ENCODE measurements at regions not wholly inside any gene's neighbourhood (a gene's known extent, or its start where the extent isn't known, plus 50 kb on each side); places are given as distances from the start of the nearest gene placed in this dataset.

GRCh38 chr13:73325723-73326558, 267.1 kb downstream of the KLF5 start:
- no peaks in the 10 kb centered on the region for H3K27me3 ChIP-seq (ENCODE audit: control insufficient read depth, insufficient read depth, low read length)
- no peaks in the 10 kb centered on the region for H3K36me3 ChIP-seq (ENCODE audit: control insufficient read depth, insufficient read depth, low read length)
- H3K27ac Mint-ChIP-seq: no peak overlapping the region
- H3K4me1 Mint-ChIP-seq: no peaks in the 10 kb centered on the region
- H3K9me3 Mint-ChIP-seq: peaks cover 0 to 2% (median 0%) of the 10 kb centered on the region in 7 donors
- no peaks in the 10 kb centered on the region for H3K27me3 Mint-ChIP-seq
- no peaks in the 10 kb centered on the region for H3K36me3 Mint-ChIP-seq
- H3K4me3 Mint-ChIP-seq: no peak overlapping the region
- H3K4me3 ChIP-seq (ENCODE audit: low read depth, low read length): no peak overlapping the region
- no peaks in the 10 kb centered on the region for H3K9me3 ChIP-seq (ENCODE audit: control insufficient read depth in 2 of 2, low read length in 2 of 2)
- DNase-seq: no peak
- no peaks in the 10 kb centered on the region for H3K4me1 ChIP-seq (ENCODE audit: control insufficient read depth, insufficient read depth, low read length, poor library complexity, severe bottlenecking)
- H3K27ac ChIP-seq (ENCODE audit: insufficient read depth, low read length, poor library complexity, severe bottlenecking): no peak overlapping the region
- no peak for ATAC-seq (ENCODE audit: low read depth in 2 of 2)

- Mint-ChIP-seq H3K9me3 (no peaks in the 10 kb centered on the region), H3K27ac (no peak overlapping the region), H3K4me3 (no peak overlapping the region)
Observed at GRCh38 chr13:73324842-73325722, 266.3 kb downstream of the KLF5 start.

GRCh38 chr13:73323615-73324014, 264.8 kb downstream of the KLF5 start:
- Mint-ChIP-seq H3K4me1 (no peaks in the 10 kb centered on the region), H3K4me3 (no peak overlapping the region), H3K27ac (no peak overlapping the region), H3K9me3 (peaks cover 0 to 1% (median 0%) of the 10 kb centered on the region in 7 donors), H3K36me3 (no peaks in the 10 kb centered on the region), H3K27me3 (no peaks in the 10 kb centered on the region)
- Histone ChIP-seq H3K27me3 (ENCODE audit: control insufficient read depth, insufficient read depth, low read length) (no peaks in the 10 kb centered on the region), H3K4me3 (ENCODE audit: low read depth, low read length) (no peak overlapping the region), H3K36me3 (ENCODE audit: control insufficient read depth, insufficient read depth, low read length) (no peaks in the 10 kb centered on the region), H3K9me3 (ENCODE audit: control insufficient read depth in 2 of 2, low read length in 2 of 2) (no peaks in the 10 kb centered on the region), H3K4me1 (ENCODE audit: control insufficient read depth, insufficient read depth, low read length, poor library complexity, severe bottlenecking) (no peaks in the 10 kb centered on the region), H3K27ac (ENCODE audit: insufficient read depth, low read length, poor library complexity, severe bottlenecking) (no peak overlapping the region)
- ATAC-seq (ENCODE audit: low read depth in 2 of 2): no peak
- no peak for DNase-seq

More at GRCh38 chr13:73324842-73325722, 266.3 kb downstream of the KLF5 start:
- DNase-seq: no peak
- Mint-ChIP-seq H3K36me3 (no peaks in the 10 kb centered on the region), H3K4me1 (no peaks in the 10 kb centered on the region), H3K27me3 (no peaks in the 10 kb centered on the region)
- Histone ChIP-seq H3K4me3 (ENCODE audit: low read depth, low read length) (no peak overlapping the region), H3K36me3 (ENCODE audit: control insufficient read depth, insufficient read depth, low read length) (no peaks in the 10 kb centered on the region), H3K27me3 (ENCODE audit: control insufficient read depth, insufficient read depth, low read length) (no peaks in the 10 kb centered on the region), H3K27ac (ENCODE audit: insufficient read depth, low read length, poor library complexity, severe bottlenecking) (no peak overlapping the region), H3K9me3 (ENCODE audit: control insufficient read depth in 2 of 2, low read length in 2 of 2) (no peaks in the 10 kb centered on the region), H3K4me1 (ENCODE audit: control insufficient read depth, insufficient read depth, low read length, poor library complexity, severe bottlenecking) (no peaks in the 10 kb centered on the region)
- ATAC-seq (ENCODE audit: low read depth in 2 of 2): no peak

GRCh38 chr13:73321043-73321442, 262.2 kb downstream of the KLF5 start:
- H3K4me3 Mint-ChIP-seq: no peak overlapping the region
- ATAC-seq (ENCODE audit: low read depth in 2 of 2) (no peak), DNase-seq (no peak)
- Histone ChIP-seq H3K9me3 (ENCODE audit: control insufficient read depth in 2 of 2, low read length in 2 of 2) (no peaks in the 10 kb centered on the region), H3K4me1 (ENCODE audit: control insufficient read depth, insufficient read depth, low read length, poor library complexity, severe bottlenecking) (no peaks in the 10 kb centered on the region), H3K4me3 (ENCODE audit: low read depth, low read length) (no peak overlapping the region), H3K36me3 (ENCODE audit: control insufficient read depth, insufficient read depth, low read length) (no peaks in the 10 kb centered on the region), H3K27ac (ENCODE audit: insufficient read depth, low read length, poor library complexity, severe bottlenecking) (no peak overlapping the region), H3K27me3 (ENCODE audit: control insufficient read depth, insufficient read depth, low read length) (no peaks in the 10 kb centered on the region)
- H3K36me3 Mint-ChIP-seq: no peaks in the 10 kb centered on the region
- no peaks in the 10 kb centered on the region for H3K4me1 Mint-ChIP-seq
- H3K27ac Mint-ChIP-seq: no peak overlapping the region
- peaks cover 0 to 1% (median 0%) of the 10 kb centered on the region in 7 donors for H3K9me3 Mint-ChIP-seq
- no peaks in the 10 kb centered on the region for H3K27me3 Mint-ChIP-seq

- no peaks in the 10 kb centered on the region for H3K27me3 ChIP-seq (ENCODE audit: control insufficient read depth, insufficient read depth, low read length)
- H3K4me3 Mint-ChIP-seq: no peak overlapping the region
- DNase-seq: no peak
- no peak for ATAC-seq (ENCODE audit: low read depth in 2 of 2)
- H3K36me3 Mint-ChIP-seq: no peaks in the 10 kb centered on the region
- no peaks in the 10 kb centered on the region for H3K27me3 Mint-ChIP-seq
- no peaks in the 10 kb centered on the region for H3K4me1 ChIP-seq (ENCODE audit: control insufficient read depth, insufficient read depth, low read length, poor library complexity, severe bottlenecking)
- no peak overlapping the region for H3K27ac Mint-ChIP-seq
- H3K4me3 ChIP-seq (ENCODE audit: low read depth, low read length): no peak overlapping the region
- H3K27ac ChIP-seq (ENCODE audit: insufficient read depth, low read length, poor library complexity, severe bottlenecking): no peak overlapping the region
- peaks cover 0 to 3% of the 10 kb centered on the region in 2 experiments for H3K9me3 ChIP-seq (ENCODE audit: control insufficient read depth in 2 of 2, low read length in 2 of 2)
- peaks cover 0 to 16% (median 3%) of the 10 kb centered on the region in 7 donors for H3K9me3 Mint-ChIP-seq
- no peaks in the 10 kb centered on the region for H3K4me1 Mint-ChIP-seq
- no peaks in the 10 kb centered on the region for H3K36me3 ChIP-seq (ENCODE audit: control insufficient read depth, insufficient read depth, low read length)
Observed at GRCh38 chr13:73317140-73317539, 258.3 kb downstream of the KLF5 start.

GRCh38 chr13:73310366-73310765, 251.6 kb downstream of the KLF5 start:
- DNase-seq (no peak), ATAC-seq (ENCODE audit: low read depth in 2 of 2) (no peak)
- H3K27me3 Mint-ChIP-seq: no peaks in the 10 kb centered on the region
- H3K36me3 Mint-ChIP-seq: no peaks in the 10 kb centered on the region
- Histone ChIP-seq H3K4me1 (ENCODE audit: control insufficient read depth, insufficient read depth, low read length, poor library complexity, severe bottlenecking) (no peaks in the 10 kb centered on the region), H3K36me3 (ENCODE audit: control insufficient read depth, insufficient read depth, low read length) (no peaks in the 10 kb centered on the region), H3K27ac (ENCODE audit: insufficient read depth, low read length, poor library complexity, severe bottlenecking) (no peak overlapping the region), H3K4me3 (ENCODE audit: low read depth, low read length) (no peak overlapping the region), H3K27me3 (ENCODE audit: control insufficient read depth, insufficient read depth, low read length) (no peaks in the 10 kb centered on the region), H3K9me3 (ENCODE audit: control insufficient read depth in 2 of 2, low read length in 2 of 2) (peaks cover 0 to 3% of the 10 kb centered on the region in 2 experiments)
- H3K27ac Mint-ChIP-seq: no peak overlapping the region
- no peaks in the 10 kb centered on the region for H3K4me1 Mint-ChIP-seq
- H3K9me3 Mint-ChIP-seq: peaks cover 0 to 21% (median 4%) of the 10 kb centered on the region in 7 donors
- no peak overlapping the region for H3K4me3 Mint-ChIP-seq

DNA sequence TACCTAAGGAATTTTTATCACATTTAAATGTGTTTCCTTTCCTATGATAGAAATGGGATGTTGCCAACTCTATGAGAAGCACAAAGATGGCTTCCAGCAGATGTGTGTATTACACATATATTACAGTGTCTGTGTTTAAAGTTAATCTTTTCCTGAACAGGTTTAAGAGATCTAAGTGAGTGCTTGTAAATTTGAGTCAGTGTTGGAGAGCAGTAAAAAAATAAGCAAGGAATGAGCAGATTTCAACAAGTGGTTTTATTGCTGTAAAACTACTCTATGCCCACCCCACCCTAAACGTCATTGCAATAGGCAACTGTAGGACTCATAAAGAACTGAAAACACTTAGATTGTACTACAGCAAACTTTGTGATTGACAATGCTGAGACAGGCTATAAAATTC, 248.7 kb downstream of the KLF5 start:
- no peaks in the 10 kb centered on the region for H3K9me3 ChIP-seq (ENCODE audit: control insufficient read depth in 2 of 2, low read length in 2 of 2)
- no peaks in the 10 kb centered on the region for H3K36me3 Mint-ChIP-seq
- H3K4me3 Mint-ChIP-seq: no peak overlapping the region

More for the DNA sequence above, 248.7 kb downstream of the KLF5 start:
- Mint-ChIP-seq H3K9me3 (peaks cover 0 to 9% (median 3%) of the 10 kb centered on the region in 7 donors), H3K27ac (no peak overlapping the region), H3K27me3 (no peaks in the 10 kb centered on the region), H3K4me1 (no peaks in the 10 kb centered on the region)
- no peak for ATAC-seq (ENCODE audit: low read depth in 2 of 2)
- no peak overlapping the region for H3K27ac ChIP-seq (ENCODE audit: insufficient read depth, low read length, poor library complexity, severe bottlenecking)
- H3K4me1 ChIP-seq (ENCODE audit: control insufficient read depth, insufficient read depth, low read length, poor library complexity, severe bottlenecking): no peaks in the 10 kb centered on the region
- no peaks in the 10 kb centered on the region for H3K36me3 ChIP-seq (ENCODE audit: control insufficient read depth, insufficient read depth, low read length)
- H3K4me3 ChIP-seq (ENCODE audit: low read depth, low read length): no peak overlapping the region
- no peak for DNase-seq
- no peaks in the 10 kb centered on the region for H3K27me3 ChIP-seq (ENCODE audit: control insufficient read depth, insufficient read depth, low read length)

Measured in CD4-positive, CD25-positive, alpha-beta regulatory T cell (primary cell).